CD14-positive monocyte (primary cell): ENCODE measurements at regions not wholly inside any gene's neighbourhood (a gene's known extent, or its start where the extent isn't known, plus 50 kb on each side); places are given as distances from the start of the nearest gene placed in this dataset.

Source experiments
- DNase-seq, 3 donors: peaks; one replicate each; pipeline ENCODE4 v3.0.0-alpha.2; 2011 to 2022
- H2AFZ ChIP-seq: 2 replicates; pipeline ENCODE4 v1.6.0; 2012; ENCODE audit warnings: mild to moderate bottlenecking, low read depth, low read length, inconsistent platforms; ENCODE audit not compliant: insufficient read depth, poor library complexity, severe bottlenecking
- H3K27ac ChIP-seq, 2 donors: 1 replicate in 1 of 2; 2 replicates in 1 of 2; pipeline ENCODE4 v1.5.1; 2012 to 2013; ENCODE audit warnings: low read length in 2 of 2, control low read depth in 1 of 2, inconsistent platforms in 1 of 2, low read depth in 1 of 2, mild to moderate bottlenecking in 1 of 2
- H3K27me3 ChIP-seq, 2 donors: one replicate each; pipeline versions ENCODE4 v1.6.0 to v1.6.1; 2011 to 2013; ENCODE audit warnings: low read length in 2 of 2; ENCODE audit not compliant: control insufficient read depth in 2 of 2, insufficient read depth in 2 of 2
- H3K36me3 ChIP-seq, 2 donors: replicated peaks in 1 of 2; 1 replicate in 1 of 2; 2 replicates in 1 of 2; pipeline versions ENCODE4 v1.5.1 to v1.6.1; 2012 to 2013; ENCODE audit warnings: low read length in 2 of 2, control low read depth in 1 of 2, inconsistent platforms in 1 of 2, mild to moderate bottlenecking in 1 of 2; ENCODE audit not compliant: insufficient read depth in 2 of 2, control insufficient read depth in 1 of 2
- H3K4me1 ChIP-seq, 2 donors: 1 replicate in 1 of 2; 2 replicates in 1 of 2; pipeline versions ENCODE4 v1.5.1 to v1.6.1; 2012 to 2013; ENCODE audit warnings: low read length in 2 of 2, control low read depth in 1 of 2, inconsistent platforms in 1 of 2, mild to moderate bottlenecking in 1 of 2, moderate library complexity in 1 of 2; ENCODE audit not compliant: insufficient read depth in 2 of 2, control insufficient read depth in 1 of 2
- H3K4me2 ChIP-seq: replicated peaks from 2 replicates; pipeline ENCODE3; 2012; ENCODE audit warnings: low read length, moderate library complexity, mild to moderate bottlenecking; ENCODE audit not compliant: poor library complexity, severe bottlenecking; ENCODE audit errors: extremely low read depth
- H3K4me3 ChIP-seq, 3 experiments: fragments of 200-600 bp in 1 of 3; sonication (generic) in 1 of 3; replicated peaks in 1 of 3; 1 replicate in 2 of 3; 2 replicates in 1 of 3; pipeline ENCODE4 v1.5.1; 2011 to 2013; ENCODE audit warnings: low read length in 3 of 3, mild to moderate bottlenecking in 3 of 3, control low read depth in 2 of 3, low read depth in 2 of 3, inconsistent platforms in 1 of 3, moderate library complexity in 1 of 3
- H3K79me2 ChIP-seq: 2 replicates; pipeline ENCODE4 v1.6.0; 2012; ENCODE audit warnings: mild to moderate bottlenecking, control low read depth, inconsistent platforms, low read length, moderate library complexity; ENCODE audit not compliant: insufficient read depth
- H3K9ac ChIP-seq: 2 replicates; pipeline ENCODE4 v1.6.0; 2017; ENCODE audit warnings: low read length, mild to moderate bottlenecking; ENCODE audit not compliant: insufficient read depth, poor library complexity, severe bottlenecking
- H3K9me3 ChIP-seq, 2 donors: replicated peaks in 1 of 2; 1 replicate in 1 of 2; 2 replicates in 1 of 2; pipeline versions ENCODE4 v1.5.1 to v1.6.1; 2012 to 2013; ENCODE audit warnings: low read length in 2 of 2, control low read depth in 1 of 2; ENCODE audit not compliant: control insufficient read depth in 1 of 2, insufficient read depth in 1 of 2
- H4K20me1 ChIP-seq: 2 replicates; pipeline ENCODE4 v1.6.0; 2012; ENCODE audit warnings: mild to moderate bottlenecking, low read length, control low read depth, moderate library complexity; ENCODE audit not compliant: insufficient read depth
- H3K27ac Mint-ChIP-seq, 7 donors: one replicate each; pipeline ENCODE4 v1.8.0; 2020; ENCODE audit warnings: mild to moderate bottlenecking in 7 of 7, mixed read lengths in 7 of 7, moderate library complexity in 6 of 7, inconsistent platforms in 2 of 7
- H3K27me3 Mint-ChIP-seq, 3 donors: one replicate each; pipeline ENCODE4 v1.8.0; 2021 to 2022; ENCODE audit warnings: low read depth in 3 of 3, mild to moderate bottlenecking in 3 of 3, mixed read lengths in 3 of 3, moderate library complexity in 3 of 3, inconsistent platforms in 1 of 3
- H3K36me3 Mint-ChIP-seq, 2 donors: one replicate each; pipeline ENCODE4 v1.8.0; 2020; ENCODE audit warnings: mixed read lengths in 2 of 2, inconsistent platforms in 1 of 2, mild to moderate bottlenecking in 1 of 2
- H3K4me1 Mint-ChIP-seq: one replicate; pipeline ENCODE4 v1.8.0; 2020; ENCODE audit warnings: mild to moderate bottlenecking, mixed read lengths
- H3K4me3 Mint-ChIP-seq, 2 donors: one replicate each; pipeline ENCODE4 v1.8.0; 2020; ENCODE audit warnings: mild to moderate bottlenecking in 2 of 2, mixed read lengths in 2 of 2, moderate library complexity in 1 of 2
- H3K9me3 Mint-ChIP-seq, 7 donors: one replicate each; pipeline ENCODE4 v1.8.0; 2020 to 2022; ENCODE audit warnings: mixed read lengths in 7 of 7, mild to moderate bottlenecking in 6 of 7, moderate library complexity in 6 of 7, inconsistent platforms in 2 of 7
- WGBS: methylation state at CpG from one replicate; pipeline ENCODE4 v1.1.5; 2013; ENCODE audit warnings: missing lambda C conversion rate; ENCODE audit not compliant: insufficient coverage; 5-methylcytosine and 5-hydroxymethylcytosine counted together
- intact Hi-C, 2 donors: fragments of 100-400 bp; cut with micrococcal nuclease; formaldehyde crosslinking; loops; one replicate each; pipeline versions ENCODE4 v1.15.0 to v1.15.1; 2023
- TF ChIP-seq, protein P1 (sequence below): fragments of 200-600 bp; IDR thresholded peaks from one replicate; pipeline ENCODE4 v1.8.0; 2022; ENCODE audit warnings: antibody characterized with exemption, mild to moderate bottlenecking

DNA sequence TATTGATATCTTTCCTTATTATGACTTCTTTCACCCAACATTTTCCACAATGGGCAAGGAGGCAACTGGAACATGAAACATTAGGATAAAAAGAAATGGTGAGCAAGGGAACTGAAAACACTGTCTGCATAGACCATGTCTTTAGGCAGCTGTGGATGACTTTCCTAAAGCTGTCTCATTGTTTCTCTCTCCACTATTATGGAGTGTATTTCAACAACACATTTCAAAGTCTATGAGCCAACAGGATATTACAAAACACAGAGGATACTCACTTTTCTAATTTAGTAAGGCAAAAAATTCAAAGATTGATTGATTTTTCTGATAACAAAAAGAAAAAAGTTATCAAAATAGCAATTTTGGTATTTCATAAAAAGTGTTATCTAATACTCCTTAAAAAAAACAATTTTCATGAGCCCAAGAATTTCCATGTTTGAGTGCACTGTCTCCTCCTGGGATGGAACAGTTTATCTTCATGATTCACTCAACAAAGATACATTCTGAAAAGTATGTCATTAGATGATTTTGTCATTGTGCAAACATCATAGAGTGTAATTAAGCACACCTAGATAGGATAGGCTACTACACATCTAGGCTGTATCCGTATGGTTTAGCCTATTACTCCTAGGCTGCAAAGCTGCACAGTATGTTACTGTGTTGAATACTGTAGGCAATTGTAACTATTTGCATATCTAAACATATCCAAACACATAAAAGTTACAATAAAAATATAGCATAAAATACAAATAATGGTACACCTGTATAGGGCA, 1568.4 kb downstream of the SLITRK5 start:
- WGBS: no CpG with 5 or more reads among the region's 1 CpG

DNA sequence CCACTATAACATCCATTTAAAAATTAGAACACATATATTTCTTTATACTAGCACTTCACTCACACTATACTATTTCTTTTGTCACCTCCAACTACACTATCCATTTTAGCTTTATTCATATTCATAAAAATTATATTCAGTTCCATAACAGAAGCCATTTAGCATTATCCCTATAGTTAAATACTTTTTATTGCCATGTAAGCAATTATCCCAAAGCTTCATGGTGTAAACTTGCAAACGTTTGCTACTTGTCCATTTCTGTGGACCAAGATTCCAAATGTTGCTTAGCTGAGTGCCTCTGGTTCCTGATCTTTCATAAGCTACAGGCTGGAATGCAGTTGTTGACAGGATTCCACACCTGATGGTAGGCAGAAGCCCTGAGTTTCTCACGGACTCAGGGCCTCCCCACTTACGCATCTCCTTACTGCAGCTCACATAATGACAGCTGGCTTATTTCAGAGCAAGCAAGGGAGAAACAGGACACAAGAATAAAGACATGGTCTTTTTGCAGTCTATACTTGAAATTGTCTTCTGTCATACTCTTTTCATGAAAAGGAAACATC, 1584.8 kb downstream of the SLITRK5 start:
- TF ChIP-seq, protein P1, sequence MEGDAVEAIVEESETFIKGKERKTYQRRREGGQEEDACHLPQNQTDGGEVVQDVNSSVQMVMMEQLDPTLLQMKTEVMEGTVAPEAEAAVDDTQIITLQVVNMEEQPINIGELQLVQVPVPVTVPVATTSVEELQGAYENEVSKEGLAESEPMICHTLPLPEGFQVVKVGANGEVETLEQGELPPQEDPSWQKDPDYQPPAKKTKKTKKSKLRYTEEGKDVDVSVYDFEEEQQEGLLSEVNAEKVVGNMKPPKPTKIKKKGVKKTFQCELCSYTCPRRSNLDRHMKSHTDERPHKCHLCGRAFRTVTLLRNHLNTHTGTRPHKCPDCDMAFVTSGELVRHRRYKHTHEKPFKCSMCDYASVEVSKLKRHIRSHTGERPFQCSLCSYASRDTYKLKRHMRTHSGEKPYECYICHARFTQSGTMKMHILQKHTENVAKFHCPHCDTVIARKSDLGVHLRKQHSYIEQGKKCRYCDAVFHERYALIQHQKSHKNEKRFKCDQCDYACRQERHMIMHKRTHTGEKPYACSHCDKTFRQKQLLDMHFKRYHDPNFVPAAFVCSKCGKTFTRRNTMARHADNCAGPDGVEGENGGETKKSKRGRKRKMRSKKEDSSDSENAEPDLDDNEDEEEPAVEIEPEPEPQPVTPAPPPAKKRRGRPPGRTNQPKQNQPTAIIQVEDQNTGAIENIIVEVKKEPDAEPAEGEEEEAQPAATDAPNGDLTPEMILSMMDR: no peak
- H3K4me3 ChIP-seq: no peak overlapping the region
- no peak overlapping the region for H3K4me2 ChIP-seq
- H3K4me1 Mint-ChIP-seq: no peaks in the 10 kb centered on the region
- no peaks in the 10 kb centered on the region for H3K27me3 Mint-ChIP-seq
- H3K36me3 ChIP-seq: no peaks in the 10 kb centered on the region
- H3K36me3 Mint-ChIP-seq: no peaks in the 10 kb centered on the region
- no peak overlapping the region for H3K9ac ChIP-seq
- H3K9me3 ChIP-seq: peaks cover 9 to 16% of the 10 kb centered on the region in 2 donors
- DNase-seq: no peak
- H3K27me3 ChIP-seq: no peaks in the 10 kb centered on the region
- 93% methylated on average over 2 of the region's 3 CpGs for WGBS
- peaks cover 2 to 14% (median 6%) of the 10 kb centered on the region in 7 donors for H3K9me3 Mint-ChIP-seq
- H3K27ac Mint-ChIP-seq: no peak overlapping the region
- H2AFZ ChIP-seq: no peak overlapping the region
- H3K4me1 ChIP-seq: no peaks in the 10 kb centered on the region
- H3K4me3 Mint-ChIP-seq: no peak overlapping the region
- no peaks in the 10 kb centered on the region for H3K79me2 ChIP-seq
- intact Hi-C loops: no loop called here
- no peak overlapping the region for H3K27ac ChIP-seq
- no peaks in the 10 kb centered on the region for H4K20me1 ChIP-seq

More for the DNA sequence above, 1568.4 kb downstream of the SLITRK5 start:
- no peak overlapping the region for H3K4me3 ChIP-seq
- H3K4me1 ChIP-seq: no peaks in the 10 kb centered on the region
- H3K9me3 ChIP-seq: peaks cover 4 to 6% of the 10 kb centered on the region in 2 donors
- Mint-ChIP-seq H3K4me3 (no peak overlapping the region), H3K27ac (no peak overlapping the region), H3K9me3 (peaks cover 0 to 5% (median 3%) of the 10 kb centered on the region in 7 donors), H3K4me1 (no peaks in the 10 kb centered on the region), H3K27me3 (peaks cover 0 to 1% (median 0%) of the 10 kb centered on the region in 3 donors), H3K36me3 (no peaks in the 10 kb centered on the region)
- H3K27ac ChIP-seq: no peak overlapping the region
- H3K4me2 ChIP-seq: no peak overlapping the region
- no peaks in the 10 kb centered on the region for H3K27me3 ChIP-seq
- no peak for DNase-seq
- TF ChIP-seq, protein P1: no peak
- H3K9ac ChIP-seq: no peak overlapping the region
- intact Hi-C loops: no loop called here
- no peak overlapping the region for H2AFZ ChIP-seq
- no peaks in the 10 kb centered on the region for H3K36me3 ChIP-seq
- no peaks in the 10 kb centered on the region for H4K20me1 ChIP-seq
- H3K79me2 ChIP-seq: no peaks in the 10 kb centered on the region
